ENCODE measurements at regions not wholly inside any gene's neighbourhood (a gene's known extent, or its start where the extent isn't known, plus 50 kb on each side); places are given as distances from the start of the nearest gene placed in this dataset.

- TF ChIP-seq CTCF (IDR thresholded peaks at IDR 0.05) (no peak), POLR2A (IDR thresholded peaks at IDR 0.05) (no peak)
Measured at GRCh38 chr15:25613134-25613533, 174.3 kb upstream of the UBE3A start.

All from right lobe of liver (tissue), 4 donors.